Body of pancreas (tissue), 4 donors: ENCODE measurements at regions not wholly inside any gene's neighbourhood (a gene's known extent, or its start where the extent isn't known, plus 50 kb on each side); places are given as distances from the start of the nearest gene placed in this dataset.

Experiments
- POLR2A ChIP-seq, 3 donors: fragments of 450-650 bp; IDR thresholded peaks; one replicate each; pipeline ENCODE4 v1.6.1; 2016; ENCODE audit warnings: antibody characterized with exemption in 3 of 3, mild to moderate bottlenecking in 2 of 3
- TF ChIP-seq, protein P1 (sequence below), 7 experiments: fragments of 450-650 bp in 4 of 7; fragments of 200-600 bp in 3 of 7; sonication (generic) in 3 of 7; IDR thresholded peaks; one replicate each; pipeline ENCODE4 v1.5.1; 2016 to 2019; ENCODE audit warnings: antibody characterized with exemption in 7 of 7

DNA sequence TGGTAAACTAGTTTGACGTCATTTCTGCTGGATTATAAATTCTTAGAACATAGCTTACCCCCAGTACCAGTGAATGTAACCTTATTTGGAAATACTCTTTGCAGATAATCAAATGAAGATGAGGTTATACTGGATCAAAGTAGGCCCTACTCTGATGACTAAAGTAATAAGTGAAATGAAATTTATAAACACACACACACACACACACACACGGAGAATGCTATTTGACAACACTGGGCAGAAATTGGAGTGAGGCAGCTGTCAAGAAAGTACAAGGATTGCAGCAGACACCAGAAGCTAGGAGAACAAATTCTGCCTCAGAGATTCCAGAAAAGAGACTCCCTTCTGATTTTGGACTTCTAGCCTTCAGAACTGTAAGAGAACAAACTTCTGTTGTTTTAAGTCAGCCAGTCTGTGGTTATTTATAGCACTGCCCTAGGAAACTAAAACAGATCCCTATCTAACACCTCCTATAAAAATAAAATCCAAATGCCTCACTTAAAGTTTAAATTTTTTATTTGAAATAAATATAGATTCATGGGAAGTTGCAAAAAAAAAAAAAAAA is 448.6 kb downstream of the PCDH18 start:
- TF ChIP-seq, protein P1, sequence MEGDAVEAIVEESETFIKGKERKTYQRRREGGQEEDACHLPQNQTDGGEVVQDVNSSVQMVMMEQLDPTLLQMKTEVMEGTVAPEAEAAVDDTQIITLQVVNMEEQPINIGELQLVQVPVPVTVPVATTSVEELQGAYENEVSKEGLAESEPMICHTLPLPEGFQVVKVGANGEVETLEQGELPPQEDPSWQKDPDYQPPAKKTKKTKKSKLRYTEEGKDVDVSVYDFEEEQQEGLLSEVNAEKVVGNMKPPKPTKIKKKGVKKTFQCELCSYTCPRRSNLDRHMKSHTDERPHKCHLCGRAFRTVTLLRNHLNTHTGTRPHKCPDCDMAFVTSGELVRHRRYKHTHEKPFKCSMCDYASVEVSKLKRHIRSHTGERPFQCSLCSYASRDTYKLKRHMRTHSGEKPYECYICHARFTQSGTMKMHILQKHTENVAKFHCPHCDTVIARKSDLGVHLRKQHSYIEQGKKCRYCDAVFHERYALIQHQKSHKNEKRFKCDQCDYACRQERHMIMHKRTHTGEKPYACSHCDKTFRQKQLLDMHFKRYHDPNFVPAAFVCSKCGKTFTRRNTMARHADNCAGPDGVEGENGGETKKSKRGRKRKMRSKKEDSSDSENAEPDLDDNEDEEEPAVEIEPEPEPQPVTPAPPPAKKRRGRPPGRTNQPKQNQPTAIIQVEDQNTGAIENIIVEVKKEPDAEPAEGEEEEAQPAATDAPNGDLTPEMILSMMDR (IDR thresholded peaks at IDR 0.05) = no peak
- no peak for TF ChIP-seq POLR2A (IDR thresholded peaks at IDR 0.05)
